DOHH2 (cell line): ENCODE measurements at regions not wholly inside any gene's neighbourhood (a gene's known extent, or its start where the extent isn't known, plus 50 kb on each side); places are given as distances from the start of the nearest gene placed in this dataset.

Experiments used
- H3F3A ChIP-seq: fragments of 200-600 bp; sonication (generic), shearing (Covaris generic); 2 replicates; pipeline ENCODE4 v1.6.0; 2016; ENCODE audit warnings: antibody characterized with exemption, mild to moderate bottlenecking; ENCODE audit not compliant: control insufficient read depth, insufficient read depth
- H3K27ac ChIP-seq: fragments of 200-600 bp; sonication (generic); 2 replicates; pipeline ENCODE4 v1.5.1; 2014; ENCODE audit warnings: low read depth, mild to moderate bottlenecking, low read length, moderate library complexity
- H3K27me3 ChIP-seq: fragments of 200-600 bp; sonication (generic); 2 replicates; pipeline ENCODE4 v1.6.1; 2014; ENCODE audit warnings: mild to moderate bottlenecking, low read length, mixed read lengths; ENCODE audit not compliant: control insufficient read depth
- H3K36me3 ChIP-seq: fragments of 200-600 bp; sonication (generic); 2 replicates; pipeline ENCODE4 v1.6.1; 2014; ENCODE audit warnings: mild to moderate bottlenecking, low read length, moderate library complexity, mixed read lengths; ENCODE audit not compliant: control insufficient read depth
- H3K4me1 ChIP-seq: fragments of 200-600 bp; sonication (generic); 2 replicates; pipeline ENCODE4 v1.6.1; 2014; ENCODE audit warnings: mild to moderate bottlenecking, low read length, mixed read lengths; ENCODE audit not compliant: control insufficient read depth
- H3K4me2 ChIP-seq: fragments of 200-600 bp; sonication (generic); 2 replicates; pipeline ENCODE4 v1.6.0; 2014; ENCODE audit warnings: mild to moderate bottlenecking, low read length, moderate library complexity
- H3K4me3 ChIP-seq: fragments of 200-600 bp; sonication (generic); 2 replicates; pipeline ENCODE4 v1.5.1; 2014; ENCODE audit warnings: mild to moderate bottlenecking, low read length, mixed read lengths
- H3K79me2 ChIP-seq: fragments of 200-600 bp; sonication (generic); 2 replicates; pipeline ENCODE4 v1.6.1; 2014; ENCODE audit warnings: mild to moderate bottlenecking, low read length, mixed read lengths; ENCODE audit not compliant: control insufficient read depth
- H3K9me2 ChIP-seq: fragments of 200-600 bp; sonication (generic); replicated peaks from 2 replicates; pipeline ENCODE4 v1.6.1; 2014; ENCODE audit warnings: mild to moderate bottlenecking, low read length, mixed read lengths; ENCODE audit not compliant: control insufficient read depth
- H3K9me3 ChIP-seq: fragments of 200-600 bp; sonication (generic); 2 replicates; pipeline ENCODE4 v1.6.1; 2014; ENCODE audit warnings: antibody characterized with exemption, low read length, mixed read lengths; ENCODE audit not compliant: control insufficient read depth, insufficient read depth
- H4K20me1 ChIP-seq: fragments of 200-600 bp; sonication (generic); 2 replicates; pipeline ENCODE4 v1.6.0; 2014; ENCODE audit warnings: low read depth, mild to moderate bottlenecking, antibody characterized with exemption, low read length, moderate library complexity; ENCODE audit not compliant: control insufficient read depth, insufficient read depth
- CTCF ChIP-seq: fragments of 200-600 bp; sonication (generic); IDR thresholded peaks from one replicate; pipeline ENCODE4 v1.5.1; 2014; ENCODE audit warnings: antibody characterized with exemption, mild to moderate bottlenecking, low read depth, low read length; ENCODE audit not compliant: poor library complexity, severe bottlenecking
- EZH2phosphoT487 ChIP-seq: fragments of 200-600 bp; sonication (generic); IDR thresholded peaks from 2 replicates; pipeline ENCODE4 v1.6.1; 2017; ENCODE audit warnings: borderline replicate concordance, mild to moderate bottlenecking, antibody characterized with exemption, low read length, moderate library complexity, mixed read lengths

- Histone ChIP-seq H3K27me3 (peaks cover 20% of the 10 kb centered on the region), H3K36me3 (no peaks in the 10 kb centered on the region)
These were observed 73.6 kb upstream of the DHX15 start for GRCh38 chr4:24657768-24658617.

GRCh38 chr4:24659241-24659961 lies 75.0 kb upstream of the DHX15 start:
- H3K36me3 ChIP-seq, result no peaks in the 10 kb centered on the region
- peaks cover 9% of the 10 kb centered on the region for H3K4me1 ChIP-seq
- H3K27ac ChIP-seq, result no peak overlapping the region

More at GRCh38 chr4:24657768-24658617, 73.6 kb upstream of the DHX15 start:
- Histone ChIP-seq H3F3A (no peaks in the 10 kb centered on the region), H3K4me3 (no peak overlapping the region), H3K4me1 (peaks cover 9% of the 10 kb centered on the region), H3K79me2 (no peaks in the 10 kb centered on the region), H3K4me2 (peak overlapping the region; percentile 30; the same call in 1 of the 2 replicates), H3K9me2 (no peaks in the 10 kb centered on the region), H3K27ac (no peak overlapping the region), H3K9me3 (0 out of 2 replicates have a peak, but pooled peaks cover 4% of the 10 kb centered on the region), H4K20me1 (0 out of 2 replicates have a peak, but pooled peaks cover 5% of the 10 kb centered on the region)
- no peak for TF ChIP-seq EZH2phosphoT487

GRCh38 chr4:24662056-24662455 lies 77.7 kb upstream of the DHX15 start:
- TF ChIP-seq EZH2phosphoT487 (no peak), CTCF (no peak)
- Histone ChIP-seq H3K4me3 (no peak overlapping the region), H3K27me3 (peaks cover 20% of the 10 kb centered on the region), H3K4me2 (no peak overlapping the region), H3K36me3 (no peaks in the 10 kb centered on the region), H3K9me2 (no peaks in the 10 kb centered on the region), H3K79me2 (no peaks in the 10 kb centered on the region), H4K20me1 (0 out of 2 replicates have a peak, but pooled peaks cover 5% of the 10 kb centered on the region), H3K27ac (no peak overlapping the region), H3F3A (no peaks in the 10 kb centered on the region), H3K9me3 (0 out of 2 replicates have a peak, but pooled peaks cover 4% of the 10 kb centered on the region), H3K4me1 (peaks cover 9% of the 10 kb centered on the region)

More at GRCh38 chr4:24659241-24659961, 75.0 kb upstream of the DHX15 start:
- no peaks in the 10 kb centered on the region for H3K79me2 ChIP-seq
- no peak for TF ChIP-seq EZH2phosphoT487
- TF ChIP-seq CTCF, result no peak
- 0 out of 2 replicates have a peak, but pooled peaks cover 5% of the 10 kb centered on the region for H4K20me1 ChIP-seq
- no peak overlapping the region for H3K4me2 ChIP-seq
- H3F3A ChIP-seq, result no peaks in the 10 kb centered on the region
- 0 out of 2 replicates have a peak, but pooled peaks cover 4% of the 10 kb centered on the region for H3K9me3 ChIP-seq
- H3K9me2 ChIP-seq, result no peaks in the 10 kb centered on the region
- no peak overlapping the region for H3K4me3 ChIP-seq
- peaks cover 20% of the 10 kb centered on the region for H3K27me3 ChIP-seq
